ENCODE measurements at regions not wholly inside any gene's neighbourhood (a gene's known extent, or its start where the extent isn't known, plus 50 kb on each side); places are given as distances from the start of the nearest gene placed in this dataset.
A peak's percentile ranks its signal among the peaks of the same experiment; 100 is the strongest.

DNA sequence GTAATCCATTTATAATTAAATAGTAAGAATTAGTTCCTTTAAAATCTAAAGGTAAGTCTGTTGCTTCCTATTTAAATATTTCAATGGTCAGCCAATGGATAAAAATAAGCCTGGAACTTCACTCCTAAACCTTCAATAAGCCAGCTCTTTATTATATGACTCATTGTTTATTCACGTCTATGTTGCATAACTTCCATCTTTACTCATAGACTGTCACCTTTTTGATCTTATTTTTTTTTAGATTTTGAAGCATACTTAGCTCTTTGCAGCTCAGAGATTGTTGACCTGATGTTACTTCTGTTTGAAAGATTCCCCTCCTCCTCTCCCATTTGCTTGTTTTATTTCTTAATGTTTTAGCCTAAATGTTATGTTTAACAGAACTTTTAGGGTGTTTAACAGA, 1571.2 kb upstream of the RAG2 start:
- no peak for TF ChIP-seq CTCF (IDR thresholded peaks at IDR 0.05)
- Histone ChIP-seq H3K4me3 (no peak overlapping the region), H3K9me3 (peaks cover 0 to 13% (median 0%) of the 10 kb centered on the region in 11 donors), H3K36me3 (no peaks in the 10 kb centered on the region), H3K27me3 (no peaks in the 10 kb centered on the region), H3K27ac (no peak overlapping the region), H3K4me1 (no peaks in the 10 kb centered on the region)
- intact Hi-C loops (cut with DNase I) = no loop called here
- ATAC-seq (peak in 1 of 8 donors; percentile 50), DNase-seq (no peak)
- WGBS, 2 donors = 37 to 59% methylated on average over 1 of the region's 1 CpG

- Histone ChIP-seq H3K27ac (no peak overlapping the region), H3K27me3 (no peaks in the 10 kb centered on the region), H3K4me1 (no peaks in the 10 kb centered on the region), H3K9me3 (peaks cover 0 to 22% (median 0%) of the 10 kb centered on the region in 11 donors), H3K36me3 (no peaks in the 10 kb centered on the region), H3K4me3 (no peak overlapping the region)
- ATAC-seq (no peak), DNase-seq (no peak)
- intact Hi-C loops (cut with DNase I) = no loop called here
- no peak for TF ChIP-seq CTCF (IDR thresholded peaks at IDR 0.05)
Measured at GRCh38 chr11:38163526-38163925, 1565.5 kb upstream of the RAG2 start.

- TF ChIP-seq CTCF (IDR thresholded peaks at IDR 0.05) = no peak
- no peak overlapping the region for H3K4me3 ChIP-seq
- intact Hi-C loops (cut with DNase I) = no loop called here
- H3K9me3 ChIP-seq = peaks cover 0 to 22% (median 0%) of the 10 kb centered on the region in 11 donors
- ATAC-seq = no peak
- no peaks in the 10 kb centered on the region for H3K27me3 ChIP-seq
- DNase-seq = no peak
- no peaks in the 10 kb centered on the region for H3K4me1 ChIP-seq
- H3K27ac ChIP-seq = no peak overlapping the region
- no peaks in the 10 kb centered on the region for H3K36me3 ChIP-seq
Measured at GRCh38 chr11:38160433-38160832, 1562.4 kb upstream of the RAG2 start.

DNA sequence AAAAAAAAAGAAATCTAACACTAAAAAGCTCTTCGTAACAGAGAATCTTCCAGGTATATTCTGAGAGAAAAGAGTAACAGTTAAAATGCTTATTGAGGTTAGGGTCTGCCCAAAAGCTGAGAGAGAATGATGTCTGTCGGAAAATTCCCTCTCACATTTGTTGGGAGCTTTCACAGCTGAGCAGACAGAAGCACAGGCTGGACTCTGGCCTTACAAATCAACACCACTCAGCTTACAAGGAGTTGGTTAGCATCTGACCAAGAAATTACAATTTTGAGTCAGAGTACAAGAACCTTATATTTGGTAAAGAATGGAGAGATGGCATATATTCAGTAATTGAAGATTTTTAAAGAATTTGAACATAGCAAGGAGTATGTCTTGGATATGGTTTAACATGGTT, 1561.0 kb upstream of the RAG2 start:
- no peak for TF ChIP-seq CTCF (IDR thresholded peaks at IDR 0.05)
- peaks cover 0 to 10% (median 0%) of the 10 kb centered on the region in 11 donors for H3K9me3 ChIP-seq
- H3K4me1 ChIP-seq = no peaks in the 10 kb centered on the region
- no peak overlapping the region for H3K4me3 ChIP-seq
- H3K27me3 ChIP-seq = no peaks in the 10 kb centered on the region
- DNase-seq = no peak
- ATAC-seq = no peak
- intact Hi-C loops (cut with DNase I) = no loop called here
- WGBS, 2 donors = 83 to 86% methylated on average over 2 of the region's 2 CpGs
- no peaks in the 10 kb centered on the region for H3K36me3 ChIP-seq
- H3K27ac ChIP-seq = no peak overlapping the region

Data from heart right ventricle (tissue), 16 donors.